ENCODE measurements at regions not wholly inside any gene's neighbourhood (a gene's known extent, or its start where the extent isn't known, plus 50 kb on each side); places are given as distances from the start of the nearest gene placed in this dataset.

GRCh38 chr9:105131981-105132380, 112.5 kb upstream of the SLC44A1 start:
- TF ChIP-seq TCF4 (CRISPR knock-in tag; IDR thresholded peaks at IDR 0.05; ENCODE audit: borderline replicate concordance), result no peak
- no peak for TF ChIP-seq ZC3H10 (CRISPR knock-in tag; IDR thresholded peaks at IDR 0.05)
- TF ChIP-seq CSRNP3 (CRISPR knock-in tag; IDR thresholded peaks at IDR 0.05), result no peak
- TF ChIP-seq ZNF70 (CRISPR knock-in tag; IDR thresholded peaks at IDR 0.05), result no peak
- no peak for TF ChIP-seq ESRRG (CRISPR knock-in tag; IDR thresholded peaks at IDR 0.05)
- no peak for TF ChIP-seq POU6F1 (CRISPR knock-in tag; IDR thresholded peaks at IDR 0.05; ENCODE audit: borderline replicate concordance, low read depth)
- no peak for TF ChIP-seq OSR1 (CRISPR knock-in tag; IDR thresholded peaks at IDR 0.05)
- TF ChIP-seq, protein P1, sequence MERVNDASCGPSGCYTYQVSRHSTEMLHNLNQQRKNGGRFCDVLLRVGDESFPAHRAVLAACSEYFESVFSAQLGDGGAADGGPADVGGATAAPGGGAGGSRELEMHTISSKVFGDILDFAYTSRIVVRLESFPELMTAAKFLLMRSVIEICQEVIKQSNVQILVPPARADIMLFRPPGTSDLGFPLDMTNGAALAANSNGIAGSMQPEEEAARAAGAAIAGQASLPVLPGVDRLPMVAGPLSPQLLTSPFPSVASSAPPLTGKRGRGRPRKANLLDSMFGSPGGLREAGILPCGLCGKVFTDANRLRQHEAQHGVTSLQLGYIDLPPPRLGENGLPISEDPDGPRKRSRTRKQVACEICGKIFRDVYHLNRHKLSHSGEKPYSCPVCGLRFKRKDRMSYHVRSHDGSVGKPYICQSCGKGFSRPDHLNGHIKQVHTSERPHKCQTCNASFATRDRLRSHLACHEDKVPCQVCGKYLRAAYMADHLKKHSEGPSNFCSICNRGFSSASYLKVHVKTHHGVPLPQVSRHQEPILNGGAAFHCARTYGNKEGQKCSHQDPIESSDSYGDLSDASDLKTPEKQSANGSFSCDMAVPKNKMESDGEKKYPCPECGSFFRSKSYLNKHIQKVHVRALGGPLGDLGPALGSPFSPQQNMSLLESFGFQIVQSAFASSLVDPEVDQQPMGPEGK (CRISPR knock-in tag; IDR thresholded peaks at IDR 0.05; ENCODE audit: borderline replicate concordance), result no peak
- TF ChIP-seq ISL1 (CRISPR knock-in tag; IDR thresholded peaks at IDR 0.05), result no peak
- TF ChIP-seq PPARA (CRISPR knock-in tag; IDR thresholded peaks at IDR 0.05; ENCODE audit: borderline replicate concordance), result no peak
